Trophoblast cell (in vitro differentiated cells and primary cell): ENCODE measurements at regions not wholly inside any gene's neighbourhood (a gene's known extent, or its start where the extent isn't known, plus 50 kb on each side); places are given as distances from the start of the nearest gene placed in this dataset.

Source experiments
- DNase-seq, 2 donors: peaks; one replicate each; pipeline ENCODE4 v3.0.0-alpha.2; 2016
- H2AFZ ChIP-seq: 2 replicates; pipeline ENCODE4 v1.6.1; 2013; ENCODE audit warnings: low read length, moderate library complexity, mild to moderate bottlenecking; ENCODE audit not compliant: insufficient read depth, poor library complexity
- H2AK5ac ChIP-seq: 2 replicates; pipeline ENCODE4 v1.6.1; 2013; ENCODE audit warnings: mild to moderate bottlenecking, low read length
- H2BK120ac ChIP-seq: 2 replicates; pipeline ENCODE4 v1.6.1; 2013; ENCODE audit warnings: low read length, mild to moderate bottlenecking, moderate library complexity; ENCODE audit not compliant: insufficient read depth, poor library complexity
- H2BK12ac ChIP-seq: 2 replicates; pipeline ENCODE4 v1.6.1; 2013; ENCODE audit warnings: mild to moderate bottlenecking, low read length, moderate library complexity
- H2BK5ac ChIP-seq: 2 replicates; pipeline ENCODE4 v1.6.1; 2013; ENCODE audit warnings: low read length, low read depth, moderate library complexity, mild to moderate bottlenecking; ENCODE audit not compliant: poor library complexity
- H3K14ac ChIP-seq: 2 replicates; pipeline ENCODE4 v1.6.1; 2013; ENCODE audit warnings: mild to moderate bottlenecking, low read length
- H3K18ac ChIP-seq: 2 replicates; pipeline ENCODE4 v1.6.1; 2013; ENCODE audit warnings: mild to moderate bottlenecking, low read length
- H3K23ac ChIP-seq: 2 replicates; pipeline ENCODE4 v1.6.1; 2013; ENCODE audit warnings: low read length
- H3K27ac ChIP-seq: 2 replicates; pipeline ENCODE4 v1.5.1; 2013; ENCODE audit warnings: low read depth, mild to moderate bottlenecking, inconsistent platforms, low read length, moderate library complexity
- H3K27me3 ChIP-seq: 2 replicates; pipeline ENCODE4 v1.6.1; 2013; ENCODE audit warnings: inconsistent platforms, mild to moderate bottlenecking, low read length, moderate library complexity; ENCODE audit not compliant: insufficient read depth
- H3K36me3 ChIP-seq, 2 experiments: 1 replicate in 1 of 2; 2 replicates in 1 of 2; pipeline ENCODE4 v1.6.1; 2013; ENCODE audit warnings: low read length in 2 of 2, mild to moderate bottlenecking in 2 of 2, moderate library complexity in 1 of 2; ENCODE audit not compliant: insufficient read depth in 2 of 2, control insufficient read depth in 1 of 2
- H3K4ac ChIP-seq: 2 replicates; pipeline ENCODE4 v1.6.1; 2013; ENCODE audit warnings: low read depth, mild to moderate bottlenecking, low read length, moderate library complexity
- H3K4me1 ChIP-seq, 2 experiments: 1 replicate in 1 of 2; 2 replicates in 1 of 2; pipeline ENCODE4 v1.6.1; 2013; ENCODE audit warnings: low read length in 2 of 2, mild to moderate bottlenecking in 2 of 2, moderate library complexity in 1 of 2; ENCODE audit not compliant: insufficient read depth in 2 of 2, control insufficient read depth in 1 of 2
- H3K4me2 ChIP-seq: 2 replicates; pipeline ENCODE4 v1.6.1; 2013; ENCODE audit warnings: inconsistent platforms, mild to moderate bottlenecking, low read length, moderate library complexity
- H3K4me3 ChIP-seq: 2 replicates; pipeline ENCODE4 v1.5.1; 2013; ENCODE audit warnings: mild to moderate bottlenecking, low read depth, low read length, inconsistent platforms
- H3K79me1 ChIP-seq: one replicate; pipeline ENCODE4 v1.6.1; 2013; ENCODE audit warnings: low read length
- H3K79me2 ChIP-seq: 2 replicates; pipeline ENCODE4 v1.6.1; 2013; ENCODE audit warnings: low read length, mild to moderate bottlenecking; ENCODE audit not compliant: control insufficient read depth, insufficient read depth, poor library complexity
- H3K9ac ChIP-seq: 2 replicates; pipeline ENCODE4 v1.6.1; 2013; ENCODE audit warnings: mild to moderate bottlenecking, low read length
- H3K9me3 ChIP-seq: 2 replicates; pipeline ENCODE4 v1.6.1; 2013; ENCODE audit warnings: low read depth, mild to moderate bottlenecking, control low read depth, inconsistent platforms, low read length; ENCODE audit not compliant: insufficient read depth
- H4K12ac ChIP-seq: 2 replicates; pipeline ENCODE4 v1.6.1; 2013; ENCODE audit warnings: low read depth, mild to moderate bottlenecking, low read length, moderate library complexity
- H4K8ac ChIP-seq: 2 replicates; pipeline ENCODE4 v1.6.1; 2013; ENCODE audit warnings: low read depth, mild to moderate bottlenecking, low read length, moderate library complexity
- H4K91ac ChIP-seq: one replicate; pipeline ENCODE4 v1.6.1; 2013; ENCODE audit warnings: low read depth, mild to moderate bottlenecking, low read length, moderate library complexity
- whole genome bisulfite sequencing: extraction: QIAGEN DNeasy Blood & Tissue Kit; methylation state at CpG from one replicate; pipeline ENCODE4 v1.1.7; 2013; ENCODE audit warnings: missing lambda C conversion rate; ENCODE audit not compliant: insufficient read length, insufficient coverage; ENCODE audit errors: extremely low coverage; 5-methylcytosine and 5-hydroxymethylcytosine counted together

DNA sequence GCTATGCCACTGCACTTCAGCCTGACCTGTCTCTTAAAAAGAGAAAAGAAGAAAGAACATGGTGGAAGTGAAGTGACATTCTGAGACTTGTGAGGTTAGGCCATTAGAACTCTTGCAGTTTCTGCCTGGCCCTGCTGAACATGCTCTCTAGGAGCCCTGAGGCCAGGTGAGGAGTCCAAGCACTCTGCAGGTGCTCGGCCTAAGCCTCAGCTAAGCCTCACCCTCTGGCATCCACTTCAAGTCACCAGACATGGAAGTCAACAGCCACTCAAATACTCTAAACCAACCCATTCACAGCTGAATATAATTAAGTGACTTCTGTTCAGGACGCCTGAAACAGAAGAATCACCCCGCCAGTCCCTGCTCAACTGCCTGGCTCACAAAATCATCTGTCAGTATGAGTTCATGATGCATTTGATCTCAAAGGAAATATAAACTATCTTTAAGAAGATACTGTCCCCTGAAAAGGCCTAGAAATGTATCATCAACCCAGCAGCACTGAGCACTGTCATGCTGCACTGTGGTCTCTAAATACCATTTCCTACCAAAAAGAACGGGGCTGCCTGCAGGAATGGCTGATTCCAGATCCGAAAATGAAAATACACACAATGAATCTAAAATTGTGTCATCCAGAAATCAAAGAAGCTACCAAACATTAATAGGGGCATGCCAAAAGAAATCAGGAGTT, 118.8 kb downstream of the PSMG1 start:
- DNase-seq, result no peak
- WGBS, result no CpG with 5 or more reads among the region's 5 CpGs

GRCh38 chr21:39063517-39063916, 119.7 kb downstream of the PSMG1 start:
- Histone ChIP-seq H4K12ac (no peak overlapping the region), H3K9ac (no peak overlapping the region), H3K14ac (no peak overlapping the region), H3K27me3 (no peaks in the 10 kb centered on the region), H3K27ac (no peak overlapping the region), H2AFZ (no peak overlapping the region), H3K18ac (no peak overlapping the region), H3K4me1 (no peaks in the 10 kb centered on the region), H3K23ac (no peak overlapping the region), H4K8ac (no peak overlapping the region), H2BK5ac (no peak overlapping the region), H2BK12ac (no peak overlapping the region), H3K79me1 (no peaks in the 10 kb centered on the region), H3K4me2 (no peak overlapping the region), H3K79me2 (no peaks in the 10 kb centered on the region), H2AK5ac (no peak overlapping the region), H3K36me3 (no peaks in the 10 kb centered on the region), H3K4ac (no peak overlapping the region), H3K4me3 (no peak overlapping the region), H2BK120ac (no peak overlapping the region), H4K91ac (no peak overlapping the region), H3K9me3 (peaks cover 9% of the 10 kb centered on the region)
- no peak for DNase-seq

More for the DNA sequence above, 118.8 kb downstream of the PSMG1 start:
- H3K79me2 ChIP-seq, result no peaks in the 10 kb centered on the region
- H2AK5ac ChIP-seq, result no peak overlapping the region
- H4K12ac ChIP-seq, result no peak overlapping the region
- H4K8ac ChIP-seq, result no peak overlapping the region
- H2AFZ ChIP-seq, result no peak overlapping the region
- H3K79me1 ChIP-seq, result no peaks in the 10 kb centered on the region
- no peak overlapping the region for H3K4me3 ChIP-seq
- H3K23ac ChIP-seq, result no peak overlapping the region
- H3K9ac ChIP-seq, result no peak overlapping the region
- no peaks in the 10 kb centered on the region for H3K27me3 ChIP-seq
- no peak overlapping the region for H3K18ac ChIP-seq
- H3K36me3 ChIP-seq, result no peaks in the 10 kb centered on the region
- no peak overlapping the region for H2BK12ac ChIP-seq
- no peaks in the 10 kb centered on the region for H3K4me1 ChIP-seq
- H3K27ac ChIP-seq, result no peak overlapping the region
- no peak overlapping the region for H4K91ac ChIP-seq
- no peak overlapping the region for H3K14ac ChIP-seq
- no peak overlapping the region for H2BK120ac ChIP-seq
- no peak overlapping the region for H3K4me2 ChIP-seq
- no peak overlapping the region for H3K4ac ChIP-seq
- no peak overlapping the region for H2BK5ac ChIP-seq
- H3K9me3 ChIP-seq, result peaks cover 9% of the 10 kb centered on the region

GRCh38 chr21:39062196-39062595, 121.1 kb downstream of the PSMG1 start:
- no peak overlapping the region for H3K4me2 ChIP-seq
- H4K12ac ChIP-seq, result no peak overlapping the region
- no peaks in the 10 kb centered on the region for H3K79me1 ChIP-seq
- H3K9ac ChIP-seq, result no peak overlapping the region
- no CpG with 5 or more reads among the region's 9 CpGs for WGBS
- no peak overlapping the region for H3K23ac ChIP-seq
- H2AFZ ChIP-seq, result no peak overlapping the region
- H2BK120ac ChIP-seq, result no peak overlapping the region
- peak; percentile 94 to 97 for DNase-seq
- no peak overlapping the region for H3K14ac ChIP-seq
- H4K91ac ChIP-seq, result no peak overlapping the region
- no peak overlapping the region for H4K8ac ChIP-seq
- peaks cover 9% of the 10 kb centered on the region for H3K9me3 ChIP-seq
- H3K4ac ChIP-seq, result no peak overlapping the region
- no peaks in the 10 kb centered on the region for H3K79me2 ChIP-seq
- no peaks in the 10 kb centered on the region for H3K27me3 ChIP-seq
- H2BK12ac ChIP-seq, result no peak overlapping the region
- no peaks in the 10 kb centered on the region for H3K36me3 ChIP-seq
- peak overlapping the region; percentile 19 for H3K4me3 ChIP-seq
- H2BK5ac ChIP-seq, result no peak overlapping the region
- no peak overlapping the region for H2AK5ac ChIP-seq
- H3K27ac ChIP-seq, result no peak overlapping the region
- H3K18ac ChIP-seq, result no peak overlapping the region
- H3K4me1 ChIP-seq, result no peaks in the 10 kb centered on the region

DNA sequence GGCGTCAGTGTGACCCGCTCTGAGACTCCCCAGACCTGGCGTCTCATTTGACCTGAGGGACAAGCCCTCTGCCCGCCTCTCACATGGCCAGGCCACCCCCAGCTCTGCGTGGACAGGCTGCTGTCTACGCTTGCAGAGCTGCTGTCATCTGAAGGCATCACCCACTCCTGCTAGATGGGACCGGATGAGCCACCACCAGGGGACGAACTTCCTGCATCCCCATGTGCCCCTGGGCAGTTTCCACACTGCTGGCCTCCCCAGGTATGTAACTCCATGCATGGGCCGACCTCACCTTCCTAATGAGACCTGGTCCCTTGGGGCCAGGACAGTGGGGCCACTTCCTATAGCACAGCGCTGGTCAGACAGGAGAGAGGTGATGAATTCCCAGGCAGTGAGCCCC, 121.5 kb downstream of the PSMG1 start:
- WGBS, result no CpG with 5 or more reads among the region's 10 CpGs
- peak; percentile 49 to 53 for DNase-seq
- H3K9ac ChIP-seq, result no peak overlapping the region

More for the DNA sequence above, 121.5 kb downstream of the PSMG1 start:
- no peaks in the 10 kb centered on the region for H3K27me3 ChIP-seq
- H2AFZ ChIP-seq, result no peak overlapping the region
- H3K23ac ChIP-seq, result no peak overlapping the region
- H2BK12ac ChIP-seq, result no peak overlapping the region
- no peak overlapping the region for H4K8ac ChIP-seq
- H2AK5ac ChIP-seq, result no peak overlapping the region
- no peak overlapping the region for H3K27ac ChIP-seq
- no peak overlapping the region for H2BK5ac ChIP-seq
- H3K4ac ChIP-seq, result no peak overlapping the region
- H3K4me2 ChIP-seq, result no peak overlapping the region
- no peak overlapping the region for H2BK120ac ChIP-seq
- H3K4me1 ChIP-seq, result no peaks in the 10 kb centered on the region
- H3K79me2 ChIP-seq, result no peaks in the 10 kb centered on the region
- H4K12ac ChIP-seq, result no peak overlapping the region
- H3K4me3 ChIP-seq, result no peak overlapping the region
- H3K18ac ChIP-seq, result no peak overlapping the region
- no peaks in the 10 kb centered on the region for H3K36me3 ChIP-seq
- H3K9me3 ChIP-seq, result peaks cover 9% of the 10 kb centered on the region
- H3K14ac ChIP-seq, result no peak overlapping the region
- H4K91ac ChIP-seq, result no peak overlapping the region
- no peaks in the 10 kb centered on the region for H3K79me1 ChIP-seq
